Stomach (tissue), 4 donors: ENCODE measurements at regions not wholly inside any gene's neighbourhood (a gene's known extent, or its start where the extent isn't known, plus 50 kb on each side); places are given as distances from the start of the nearest gene placed in this dataset.

Experiments
- POLR2AphosphoS5 ChIP-seq, 3 donors: sonication (generic); formaldehyde crosslinking; IDR thresholded peaks; one replicate each; pipeline ENCODE4 v1.6.1; 2016; ENCODE audit warnings: antibody characterized with exemption in 3 of 3
- TF ChIP-seq, protein P1 (sequence below), 7 experiments: fragments of 450-650 bp in 4 of 7; fragments of 200-600 bp in 3 of 7; sonication (generic) in 3 of 7; IDR thresholded peaks; one replicate each; pipeline ENCODE4 v1.5.1; 2016 to 2019; ENCODE audit warnings: antibody characterized with exemption in 7 of 7, control low read depth in 2 of 7, mild to moderate bottlenecking in 1 of 7

- TF ChIP-seq POLR2AphosphoS5 (IDR thresholded peaks at IDR 0.05): no peak
- TF ChIP-seq, protein P1, sequence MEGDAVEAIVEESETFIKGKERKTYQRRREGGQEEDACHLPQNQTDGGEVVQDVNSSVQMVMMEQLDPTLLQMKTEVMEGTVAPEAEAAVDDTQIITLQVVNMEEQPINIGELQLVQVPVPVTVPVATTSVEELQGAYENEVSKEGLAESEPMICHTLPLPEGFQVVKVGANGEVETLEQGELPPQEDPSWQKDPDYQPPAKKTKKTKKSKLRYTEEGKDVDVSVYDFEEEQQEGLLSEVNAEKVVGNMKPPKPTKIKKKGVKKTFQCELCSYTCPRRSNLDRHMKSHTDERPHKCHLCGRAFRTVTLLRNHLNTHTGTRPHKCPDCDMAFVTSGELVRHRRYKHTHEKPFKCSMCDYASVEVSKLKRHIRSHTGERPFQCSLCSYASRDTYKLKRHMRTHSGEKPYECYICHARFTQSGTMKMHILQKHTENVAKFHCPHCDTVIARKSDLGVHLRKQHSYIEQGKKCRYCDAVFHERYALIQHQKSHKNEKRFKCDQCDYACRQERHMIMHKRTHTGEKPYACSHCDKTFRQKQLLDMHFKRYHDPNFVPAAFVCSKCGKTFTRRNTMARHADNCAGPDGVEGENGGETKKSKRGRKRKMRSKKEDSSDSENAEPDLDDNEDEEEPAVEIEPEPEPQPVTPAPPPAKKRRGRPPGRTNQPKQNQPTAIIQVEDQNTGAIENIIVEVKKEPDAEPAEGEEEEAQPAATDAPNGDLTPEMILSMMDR (IDR thresholded peaks at IDR 0.05): no peak
These were observed 74.1 kb upstream of the HDDC2 start for GRCh38 chr6:125375821-125376220.
